ENCODE measurements at regions not wholly inside any gene's neighbourhood (a gene's known extent, or its start where the extent isn't known, plus 50 kb on each side); places are given as distances from the start of the nearest gene placed in this dataset.
"Not testable (repeated sequence)": the region's sequence is repeated elsewhere in the genome, so short reads cannot be mapped to it uniquely, and the experiment has no call there.

GRCh38 chr13:50171590-50172282 is 156.5 kb downstream of the KCNRG start:
- H3K27ac ChIP-seq: no peak overlapping the region
- no peak for DNase-seq (ENCODE audit: low spot score)
- intact Hi-C loops (cut with DNase I): loop anchor here (5.0 kb wide), 1 partner anchor 356 kb away; no protein-coding TSS in a partner anchor
- TF ChIP-seq POLR2A (IDR thresholded peaks at IDR 0.05): no peak
- no peaks in the 10 kb centered on the region for H3K27me3 ChIP-seq (replicated peaks; ENCODE audit: insufficient read depth)
- H3K4me1 ChIP-seq (replicated peaks): no peaks in the 10 kb centered on the region
- H3K4me3 ChIP-seq: no peak overlapping the region
- 97% methylated on average over 15 of the region's 15 CpGs for WGBS
- no peaks in the 10 kb centered on the region for H3K9me3 ChIP-seq
- no peaks in the 10 kb centered on the region for H3K36me3 ChIP-seq

DNA sequence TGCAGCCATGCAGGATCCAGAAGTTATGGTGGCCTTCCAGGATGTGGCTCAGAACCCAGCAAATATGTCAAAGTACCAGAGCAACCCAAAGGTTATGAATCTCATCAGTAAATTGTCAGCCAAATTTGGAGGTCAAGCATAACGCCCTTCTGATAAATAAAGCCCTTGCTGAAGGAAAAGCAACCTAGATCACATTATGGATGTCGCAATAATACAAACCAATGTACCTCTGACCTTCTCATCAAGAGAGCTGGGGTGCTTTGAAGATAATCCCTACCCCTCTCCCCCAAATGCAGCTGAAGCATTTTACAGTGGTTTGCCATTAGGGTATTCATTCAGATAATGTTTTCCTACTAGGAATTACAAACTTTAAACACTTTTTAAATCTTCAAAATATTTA is 157.8 kb downstream of the KCNRG start:
- not testable (repeated sequence) for H3K36me3 ChIP-seq; H3K27me3 ChIP-seq (replicated peaks; ENCODE audit: insufficient read depth); H3K27ac ChIP-seq; H3K9me3 ChIP-seq; H3K4me1 ChIP-seq (replicated peaks); DNase-seq (ENCODE audit: low spot score); H3K4me3 ChIP-seq
- WGBS: 88% methylated on average over 2 of the region's 2 CpGs
- intact Hi-C loops (cut with DNase I): loop anchor here (5.0 kb wide), 1 partner anchor 354 kb away; no protein-coding TSS in a partner anchor

GRCh38 chr13:50174630-50175029 is 159.4 kb downstream of the KCNRG start:
- TF ChIP-seq, protein P1, sequence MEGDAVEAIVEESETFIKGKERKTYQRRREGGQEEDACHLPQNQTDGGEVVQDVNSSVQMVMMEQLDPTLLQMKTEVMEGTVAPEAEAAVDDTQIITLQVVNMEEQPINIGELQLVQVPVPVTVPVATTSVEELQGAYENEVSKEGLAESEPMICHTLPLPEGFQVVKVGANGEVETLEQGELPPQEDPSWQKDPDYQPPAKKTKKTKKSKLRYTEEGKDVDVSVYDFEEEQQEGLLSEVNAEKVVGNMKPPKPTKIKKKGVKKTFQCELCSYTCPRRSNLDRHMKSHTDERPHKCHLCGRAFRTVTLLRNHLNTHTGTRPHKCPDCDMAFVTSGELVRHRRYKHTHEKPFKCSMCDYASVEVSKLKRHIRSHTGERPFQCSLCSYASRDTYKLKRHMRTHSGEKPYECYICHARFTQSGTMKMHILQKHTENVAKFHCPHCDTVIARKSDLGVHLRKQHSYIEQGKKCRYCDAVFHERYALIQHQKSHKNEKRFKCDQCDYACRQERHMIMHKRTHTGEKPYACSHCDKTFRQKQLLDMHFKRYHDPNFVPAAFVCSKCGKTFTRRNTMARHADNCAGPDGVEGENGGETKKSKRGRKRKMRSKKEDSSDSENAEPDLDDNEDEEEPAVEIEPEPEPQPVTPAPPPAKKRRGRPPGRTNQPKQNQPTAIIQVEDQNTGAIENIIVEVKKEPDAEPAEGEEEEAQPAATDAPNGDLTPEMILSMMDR (IDR thresholded peaks at IDR 0.05): no peak
- TF ChIP-seq POLR2A (IDR thresholded peaks at IDR 0.05): no peak
- H3K4me1 ChIP-seq (replicated peaks): no peaks in the 10 kb centered on the region
- H3K36me3 ChIP-seq: no peaks in the 10 kb centered on the region
- WGBS: 97% methylated on average over 1 of the region's 1 CpG
- H3K27me3 ChIP-seq (replicated peaks; ENCODE audit: insufficient read depth): no peaks in the 10 kb centered on the region
- no peak for DNase-seq (ENCODE audit: low spot score)
- no peaks in the 10 kb centered on the region for H3K9me3 ChIP-seq
- intact Hi-C loops (cut with DNase I): loop anchor here (5.0 kb wide), 1 partner anchor 353 kb away; no protein-coding TSS in a partner anchor
- no peak overlapping the region for H3K27ac ChIP-seq
- H3K4me3 ChIP-seq: no peak overlapping the region

GRCh38 chr13:50179977-50180376 is 164.7 kb downstream of the KCNRG start:
- H3K4me3 ChIP-seq: no peak overlapping the region
- H3K9me3 ChIP-seq: no peaks in the 10 kb centered on the region
- WGBS: 0% methylated on average over 1 of the region's 1 CpG
- H3K4me1 ChIP-seq (replicated peaks): no peaks in the 10 kb centered on the region
- no peak overlapping the region for H3K27ac ChIP-seq
- H3K36me3 ChIP-seq: no peaks in the 10 kb centered on the region
- intact Hi-C loops (cut with DNase I): no loop called here
- no peaks in the 10 kb centered on the region for H3K27me3 ChIP-seq (replicated peaks; ENCODE audit: insufficient read depth)
- TF ChIP-seq, protein P1 (IDR thresholded peaks at IDR 0.05): no peak
- TF ChIP-seq POLR2A (IDR thresholded peaks at IDR 0.05): no peak
- no peak for TF ChIP-seq POLR2AphosphoS5 (IDR thresholded peaks at IDR 0.05)
- no peak for DNase-seq (ENCODE audit: low spot score)

GRCh38 chr13:50185769-50186763 is 170.8 kb downstream of the KCNRG start:
- H3K27me3 ChIP-seq (replicated peaks; ENCODE audit: insufficient read depth); DNase-seq (ENCODE audit: low spot score); intact Hi-C loops (cut with DNase I); H3K36me3 ChIP-seq; H3K9me3 ChIP-seq; H3K4me3 ChIP-seq; H3K4me1 ChIP-seq (replicated peaks); H3K27ac ChIP-seq: not testable (repeated sequence)
- WGBS: 96% methylated on average over 8 of the region's 32 CpGs

- TF ChIP-seq POLR2A (IDR thresholded peaks at IDR 0.05): no peak
- no peak for TF ChIP-seq POLR2AphosphoS5 (IDR thresholded peaks at IDR 0.05)
- TF ChIP-seq, protein P1 (IDR thresholded peaks at IDR 0.05): no peak
- WGBS: 78% methylated on average over 3 of the region's 3 CpGs
- Histone ChIP-seq H3K4me1 (replicated peaks) (no peaks in the 10 kb centered on the region), H3K27ac (no peak overlapping the region), H3K4me3 (no peak overlapping the region), H3K9me3 (no peaks in the 10 kb centered on the region), H3K27me3 (replicated peaks; ENCODE audit: insufficient read depth) (no peaks in the 10 kb centered on the region), H3K36me3 (no peaks in the 10 kb centered on the region)
- DNase-seq (ENCODE audit: low spot score): no peak
- intact Hi-C loops (cut with DNase I): no loop called here
Observed at GRCh38 chr13:50187352-50188029, 172.2 kb downstream of the KCNRG start.

Measured in prostate gland (tissue), 2 donors.